HEK293 (cell line): ENCODE measurements at regions not wholly inside any gene's neighbourhood (a gene's known extent, or its start where the extent isn't known, plus 50 kb on each side); places are given as distances from the start of the nearest gene placed in this dataset.

Experiments used
- ATF2 ChIP-seq: fragments of 450-650 bp; formaldehyde crosslinking; IDR thresholded peaks from 2 replicates; pipeline ENCODE4 v1.5.1; 2016; ENCODE audit warnings: missing biosample characterization, missing genetic modification characterization, low read depth
- CTCF ChIP-seq: fragments of 450-650 bp; formaldehyde crosslinking; IDR thresholded peaks from 2 replicates; pipeline ENCODE4 v1.5.1; 2016; ENCODE audit warnings: missing biosample characterization, missing genetic modification characterization
- PRDM6 ChIP-seq: fragments of 450-650 bp; formaldehyde crosslinking; IDR thresholded peaks from 2 replicates; pipeline ENCODE4 v1.5.1; 2017; ENCODE audit warnings: missing biosample characterization, missing genetic modification characterization
- SP2 ChIP-seq: fragments of 450-650 bp; formaldehyde crosslinking; IDR thresholded peaks from 2 replicates; pipeline ENCODE4 v1.5.1; 2016; ENCODE audit warnings: missing biosample characterization, missing genetic modification characterization
- YY1 ChIP-seq: fragments of 450-650 bp; formaldehyde crosslinking; IDR thresholded peaks from 2 replicates; pipeline ENCODE4 v1.5.1; 2018; ENCODE audit warnings: missing biosample characterization, missing genetic modification characterization
- ZBTB20 ChIP-seq: fragments of 450-650 bp; formaldehyde crosslinking; IDR thresholded peaks from 2 replicates; pipeline ENCODE4 v1.5.1; 2016; ENCODE audit warnings: missing biosample characterization, missing genetic modification characterization
- ZNF146 ChIP-seq: fragments of 450-650 bp; formaldehyde crosslinking; IDR thresholded peaks from 2 replicates; pipeline ENCODE4 v1.5.1; 2016; ENCODE audit warnings: missing biosample characterization, missing genetic modification characterization
- ZNF16 ChIP-seq: fragments of 450-650 bp; formaldehyde crosslinking; IDR thresholded peaks from 2 replicates; pipeline ENCODE4 v1.5.1; 2016; ENCODE audit warnings: low read depth, missing biosample characterization, missing genetic modification characterization
- ZNF37A ChIP-seq: fragments of 450-650 bp; IDR thresholded peaks from 2 replicates; pipeline ENCODE4 v1.5.1; 2018; ENCODE audit warnings: missing biosample characterization, missing genetic modification characterization
- ZNF660 ChIP-seq: fragments of 450-650 bp; IDR thresholded peaks from 2 replicates; pipeline ENCODE4 v1.5.1; 2018; ENCODE audit warnings: missing biosample characterization, mild to moderate bottlenecking, missing genetic modification characterization
- ZNF768 ChIP-seq: fragments of 450-650 bp; formaldehyde crosslinking; IDR thresholded peaks from 2 replicates; pipeline ENCODE4 v1.5.1; 2018; ENCODE audit warnings: missing biosample characterization, mild to moderate bottlenecking, missing genetic modification characterization
- TF ChIP-seq, protein P1 (sequence below): fragments of 450-650 bp; formaldehyde crosslinking; IDR thresholded peaks from 2 replicates; pipeline ENCODE4 v1.5.1; 2016; ENCODE audit warnings: missing biosample characterization, missing genetic modification characterization

- no peak for TF ChIP-seq ZBTB20
- TF ChIP-seq SP2 (tag by site-specific recombination): no peak
- no peak for TF ChIP-seq YY1 (tag by site-specific recombination)
- TF ChIP-seq ZNF660: no peak
- no peak for TF ChIP-seq CTCF (tag by site-specific recombination)
- no peak for TF ChIP-seq ZNF37A (tag by site-specific recombination)
- no peak for TF ChIP-seq ZNF16 (tag by site-specific recombination)
- no peak for TF ChIP-seq PRDM6
- TF ChIP-seq, protein P1, sequence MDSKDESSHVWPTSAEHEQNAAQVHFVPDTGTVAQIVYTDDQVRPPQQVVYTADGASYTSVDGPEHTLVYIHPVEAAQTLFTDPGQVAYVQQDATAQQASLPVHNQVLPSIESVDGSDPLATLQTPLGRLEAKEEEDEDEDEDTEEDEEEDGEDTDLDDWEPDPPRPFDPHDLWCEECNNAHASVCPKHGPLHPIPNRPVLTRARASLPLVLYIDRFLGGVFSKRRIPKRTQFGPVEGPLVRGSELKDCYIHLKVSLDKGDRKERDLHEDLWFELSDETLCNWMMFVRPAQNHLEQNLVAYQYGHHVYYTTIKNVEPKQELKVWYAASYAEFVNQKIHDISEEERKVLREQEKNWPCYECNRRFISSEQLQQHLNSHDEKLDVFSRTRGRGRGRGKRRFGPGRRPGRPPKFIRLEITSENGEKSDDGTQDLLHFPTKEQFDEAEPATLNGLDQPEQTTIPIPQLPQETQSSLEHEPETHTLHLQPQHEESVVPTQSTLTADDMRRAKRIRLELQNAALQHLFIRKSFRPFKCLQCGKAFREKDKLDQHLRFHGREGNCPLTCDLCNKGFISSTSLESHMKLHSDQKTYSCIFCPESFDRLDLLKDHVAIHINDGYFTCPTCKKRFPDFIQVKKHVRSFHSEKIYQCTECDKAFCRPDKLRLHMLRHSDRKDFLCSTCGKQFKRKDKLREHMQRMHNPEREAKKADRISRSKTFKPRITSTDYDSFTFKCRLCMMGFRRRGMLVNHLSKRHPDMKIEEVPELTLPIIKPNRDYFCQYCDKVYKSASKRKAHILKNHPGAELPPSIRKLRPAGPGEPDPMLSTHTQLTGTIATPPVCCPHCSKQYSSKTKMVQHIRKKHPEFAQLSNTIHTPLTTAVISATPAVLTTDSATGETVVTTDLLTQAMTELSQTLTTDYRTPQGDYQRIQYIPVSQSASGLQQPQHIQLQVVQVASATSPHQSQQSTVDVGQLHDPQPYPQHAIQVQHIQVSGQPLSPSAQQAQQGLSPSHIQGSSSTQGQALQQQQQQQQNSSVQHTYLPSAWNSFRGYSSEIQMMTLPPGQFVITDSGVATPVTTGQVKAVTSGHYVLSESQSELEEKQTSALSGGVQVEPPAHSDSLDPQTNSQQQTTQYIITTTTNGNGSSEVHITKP (tag by site-specific recombination): no peak
- no peak for TF ChIP-seq ATF2 (tag by site-specific recombination)
- no peak for TF ChIP-seq ZNF768 (tag by site-specific recombination)
- no peak for TF ChIP-seq ZNF146
Observed at GRCh38 chr12:73220951-73221350, 948.8 kb downstream of the TRHDE start.
